Nucleus accumbens (tissue), 56 donors: ENCODE measurements at regions not wholly inside any gene's neighbourhood (a gene's known extent, or its start where the extent isn't known, plus 50 kb on each side); places are given as distances from the start of the nearest gene placed in this dataset.

Experiments
- DNase-seq, 56 donors: peaks; one replicate each; lab custom pipeline; 2025; lab: John Stamatoyannopoulos, UW

GRCh38 chr7:113408999-113409398, 290.6 kb upstream of the SMIM30 start:
- no peak for DNase-seq

DNA sequence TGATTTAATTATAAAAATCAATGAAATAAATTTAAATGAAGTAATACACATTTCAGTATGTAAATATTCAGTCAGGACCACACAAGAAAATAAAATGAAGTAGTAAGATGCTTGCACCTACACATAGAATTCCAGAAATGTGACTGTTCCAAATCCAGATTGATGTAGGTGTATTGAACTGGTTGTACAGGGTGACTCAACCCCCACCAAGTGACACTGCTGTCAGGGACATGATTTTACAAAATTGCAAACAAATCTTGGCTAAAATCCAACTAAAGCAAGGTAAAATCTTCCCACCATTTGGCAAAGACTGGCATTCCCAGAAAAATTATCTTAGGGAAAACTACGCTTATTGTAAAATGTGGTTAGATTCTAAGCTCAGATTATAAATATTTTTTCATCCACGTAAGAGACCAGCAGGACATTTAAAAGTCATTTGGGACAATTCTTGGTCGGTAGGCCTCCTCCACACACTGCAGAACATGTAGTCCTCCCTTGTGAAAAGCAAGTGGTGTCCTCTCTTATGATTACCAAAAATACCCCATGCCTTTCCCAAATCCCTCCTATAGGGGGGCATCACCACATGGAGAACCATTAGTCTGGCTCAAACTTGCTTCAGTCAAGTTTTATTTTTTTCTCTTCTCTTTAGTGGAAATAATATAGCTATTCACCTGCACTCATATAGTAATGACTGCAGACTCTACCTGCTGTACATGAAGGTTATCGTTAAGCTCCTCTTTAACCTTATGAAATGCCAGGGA, 287.1 kb upstream of the SMIM30 start:
- peak in 4 of 56 donors; percentile 1 to 17 (median 6) for DNase-seq

GRCh38 chr7:113404245-113404644, 285.9 kb upstream of the SMIM30 start:
- no peak for DNase-seq

- no peak for DNase-seq
These were observed 284.1 kb upstream of the SMIM30 start for GRCh38 chr7:113402482-113402881.

GRCh38 chr7:113402005-113402404, 283.7 kb upstream of the SMIM30 start:
- DNase-seq = no peak

GRCh38 chr7:113394856-113395255, 276.5 kb upstream of the SMIM30 start:
- DNase-seq = no peak

DNA sequence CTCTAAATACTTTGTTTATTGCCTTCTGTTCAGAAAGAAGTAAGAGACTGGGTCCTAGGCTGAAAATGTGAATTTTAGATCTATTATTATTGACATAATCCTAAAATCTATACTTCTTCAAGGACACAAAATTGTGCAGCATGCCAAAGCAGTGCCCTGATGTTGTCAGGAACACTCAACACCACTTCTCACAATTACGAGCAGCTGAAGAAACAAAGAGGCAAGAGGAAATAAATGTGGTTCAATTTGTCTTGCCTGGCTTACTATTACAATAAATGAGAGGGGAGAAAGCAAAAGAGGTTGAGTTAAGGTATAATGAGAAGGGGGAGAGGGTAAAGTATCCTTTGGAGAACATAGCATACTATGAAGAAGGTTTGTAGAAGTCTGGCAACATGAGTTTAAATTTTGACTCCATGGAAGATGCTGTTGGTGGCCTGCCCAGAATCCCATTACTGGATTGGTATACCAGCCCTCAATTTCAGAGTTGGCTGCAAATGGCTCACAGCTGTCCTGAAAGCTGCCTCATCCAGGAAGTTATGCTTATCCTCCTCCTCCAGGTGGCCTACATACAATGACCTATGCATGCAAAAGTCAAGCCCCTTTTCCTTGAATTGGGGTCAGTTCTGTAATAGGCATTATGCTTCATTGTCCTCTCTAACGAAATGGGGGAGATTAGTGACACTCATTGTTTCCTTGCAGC, 274.6 kb upstream of the SMIM30 start:
- no peak for DNase-seq

DNA sequence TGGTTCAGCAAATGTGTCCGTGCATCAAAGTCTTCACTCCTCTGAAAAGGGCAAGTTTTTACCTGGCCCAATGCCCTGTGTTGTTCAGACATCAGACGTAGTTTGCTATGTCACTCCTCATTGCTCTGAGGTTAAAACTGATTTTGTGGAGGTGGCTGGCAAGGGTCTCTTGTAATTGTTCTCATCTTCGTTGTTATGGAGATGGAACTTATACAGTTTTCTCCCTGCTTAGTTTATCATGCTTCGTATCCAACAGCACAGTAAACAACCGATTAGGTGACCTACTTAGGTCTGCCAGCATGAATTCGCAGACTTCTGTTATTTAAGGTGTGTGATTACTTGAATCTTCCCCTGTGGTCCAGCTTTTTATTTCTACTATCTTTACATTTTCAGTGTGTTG, 274.1 kb upstream of the SMIM30 start:
- DNase-seq = no peak

DNA sequence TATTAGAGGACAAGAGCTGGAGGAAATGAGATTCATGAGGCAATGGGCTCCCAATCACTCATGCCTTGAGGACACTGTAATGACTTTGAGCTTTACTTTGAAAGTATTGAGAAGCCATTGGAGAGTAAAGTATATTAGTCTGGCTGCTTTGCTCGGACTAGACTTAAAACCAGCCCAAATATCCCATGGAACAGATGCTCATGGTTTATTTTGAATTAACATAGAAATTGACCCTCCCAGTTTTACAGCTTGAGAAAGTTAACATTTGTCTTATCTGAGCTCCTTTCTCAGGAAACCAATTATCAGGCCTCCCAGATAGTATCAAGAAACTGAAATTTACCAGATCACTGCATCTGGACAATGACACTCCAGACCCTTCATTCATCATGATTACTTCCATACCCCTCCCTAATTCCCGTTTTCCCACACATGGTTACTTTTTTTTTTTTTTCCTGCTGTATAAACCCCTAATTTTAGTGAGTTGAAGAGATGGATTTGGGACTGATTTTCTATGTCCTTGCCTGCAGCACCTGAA, 270.8 kb upstream of the SMIM30 start:
- DNase-seq = no peak

GRCh38 chr7:113383638-113384037, 265.3 kb upstream of the SMIM30 start:
- no peak for DNase-seq

- DNase-seq = no peak
These were observed 261.4 kb upstream of the SMIM30 start for GRCh38 chr7:113379746-113380145.

- no peak for DNase-seq
These were observed 256.6 kb upstream of the SMIM30 start for GRCh38 chr7:113374955-113375354.

DNA sequence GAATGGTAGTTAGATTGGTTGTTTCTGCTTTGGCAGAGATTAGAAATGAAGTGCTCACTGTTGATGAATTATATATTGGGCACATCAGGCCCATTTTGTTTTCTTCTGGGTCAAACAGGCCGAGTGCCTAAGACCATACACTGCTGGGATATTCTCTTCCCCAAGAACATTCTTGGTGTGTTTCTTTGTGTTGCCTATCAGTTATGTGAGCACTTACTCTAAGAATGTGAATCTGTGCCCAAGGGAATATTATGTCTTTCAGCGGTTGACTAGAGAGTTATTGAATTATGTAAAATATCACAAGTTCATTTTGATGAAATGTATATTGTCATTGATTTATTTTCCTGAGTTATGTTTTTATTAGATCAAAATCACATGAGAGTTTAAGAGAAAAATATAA, 255.5 kb upstream of the SMIM30 start:
- DNase-seq = no peak

- DNase-seq = no peak
These were observed 253.2 kb upstream of the SMIM30 start for GRCh38 chr7:113371416-113372043.

GRCh38 chr7:113370910-113371309, 252.6 kb upstream of the SMIM30 start:
- no peak for DNase-seq

DNA sequence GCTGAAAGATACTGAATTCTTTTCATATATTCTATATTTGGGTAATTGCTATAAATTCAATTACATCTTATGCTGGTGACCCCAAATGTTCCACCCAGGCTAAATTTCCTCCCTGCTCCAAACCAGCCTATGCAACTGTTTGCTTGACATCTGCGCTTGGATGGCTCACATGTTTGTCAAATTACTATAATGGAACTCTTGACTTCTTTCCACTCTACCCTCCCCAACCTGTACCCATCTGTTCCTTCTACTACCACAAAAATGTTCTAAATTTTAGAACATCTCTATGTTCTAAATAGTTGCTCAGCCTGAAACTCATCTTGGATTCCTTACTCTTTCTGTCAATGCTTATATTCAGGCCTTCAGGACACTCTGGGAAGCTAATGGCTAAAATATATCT, 249.9 kb upstream of the SMIM30 start:
- no peak for DNase-seq

- no peak for DNase-seq
These were observed 248.8 kb upstream of the SMIM30 start for GRCh38 chr7:113367041-113367586.

GRCh38 chr7:113366122-113366521, 247.8 kb upstream of the SMIM30 start:
- DNase-seq = no peak

DNA sequence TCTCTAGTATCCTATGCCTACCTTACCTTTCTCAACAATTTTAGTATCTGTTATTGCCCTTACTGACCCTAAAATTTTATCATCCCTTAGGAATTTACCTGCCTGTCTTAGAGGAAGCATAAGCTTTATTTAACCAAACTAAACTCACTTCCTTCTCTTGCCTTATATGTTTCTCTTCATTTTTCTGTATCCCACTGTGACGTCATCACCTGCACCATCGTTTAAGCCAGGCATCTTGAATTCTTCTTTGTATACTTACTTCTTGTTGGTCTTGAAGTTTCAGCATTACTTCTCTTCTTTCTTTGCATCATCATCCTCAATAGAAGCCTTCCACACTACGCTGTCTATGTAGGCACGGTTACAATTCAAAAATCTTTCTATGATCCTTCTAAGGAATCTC, 231.0 kb upstream of the SMIM30 start:
- no peak for DNase-seq

DNA sequence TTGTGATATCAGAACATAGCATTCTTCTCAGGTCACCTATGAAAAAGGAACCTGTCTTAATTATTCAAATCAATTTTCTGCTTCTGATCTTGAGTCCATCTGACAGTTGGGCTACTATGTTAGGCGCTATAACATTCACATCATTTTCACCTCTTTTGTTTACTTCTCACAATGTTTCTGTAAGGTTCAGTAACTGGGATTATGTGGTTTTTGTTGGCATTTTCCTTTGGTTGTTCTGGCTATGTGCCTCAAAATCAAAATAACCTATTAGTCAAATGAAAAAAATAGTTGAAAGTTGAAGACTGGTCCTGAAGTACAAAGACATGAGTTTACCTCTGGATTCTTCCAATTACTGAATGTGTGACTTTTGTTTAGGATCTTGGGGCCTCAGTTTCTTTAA, 221.3 kb upstream of the SMIM30 start:
- DNase-seq = no peak

- no peak for DNase-seq
These were observed 219.8 kb upstream of the SMIM30 start for GRCh38 chr7:113338071-113338696.
